Esophagus muscularis mucosa (tissue), 4 donors: ENCODE measurements at regions not wholly inside any gene's neighbourhood (a gene's known extent, or its start where the extent isn't known, plus 50 kb on each side); places are given as distances from the start of the nearest gene placed in this dataset.

ENCODE experiments used
- DNase-seq: peaks from one replicate; pipeline ENCODE4 v3.0.0-alpha.2; 2017; ENCODE audit errors: extremely low spot score
- H3K27ac ChIP-seq, 4 donors: fragments of 200-600 bp; sonication (generic); replicated peaks in 1 of 4; 1 replicate in 3 of 4; 2 replicates in 1 of 4; pipeline ENCODE4 v1.5.1; 2016 to 2019; ENCODE audit warnings: mild to moderate bottlenecking in 1 of 4
- H3K27me3 ChIP-seq, 4 donors: fragments of 200-600 bp; sonication (generic); one replicate each; pipeline versions ENCODE4 v1.5.1 to v1.6.0; 2016 to 2019
- H3K36me3 ChIP-seq, 4 donors: fragments of 200-600 bp; sonication (generic); one replicate each; pipeline ENCODE4 v1.5.1; 2016 to 2019
- H3K4me1 ChIP-seq, 4 donors: fragments of 200-600 bp; sonication (generic); one replicate each; pipeline ENCODE4 v1.5.1; 2016 to 2019
- H3K4me3 ChIP-seq, 4 donors: fragments of 200-600 bp; sonication (generic); 1 replicate in 2 of 4; 2 replicates in 2 of 4; pipeline ENCODE4 v1.5.1; 2016 to 2019; ENCODE audit warnings: mild to moderate bottlenecking in 4 of 4, moderate library complexity in 1 of 4
- H3K9me3 ChIP-seq, 4 donors: fragments of 200-600 bp; sonication (generic); 1 replicate in 3 of 4; 2 replicates in 1 of 4; pipeline ENCODE4 v1.5.1; 2016 to 2019
- EP300 ChIP-seq: sonication (generic); formaldehyde crosslinking; IDR thresholded peaks from one replicate; pipeline ENCODE4 v1.6.1; 2017; ENCODE audit warnings: antibody characterized with exemption
- POLR2A ChIP-seq: fragments of 450-650 bp; IDR thresholded peaks from one replicate; pipeline ENCODE4 v1.6.1; 2017; ENCODE audit warnings: antibody characterized with exemption, moderate library complexity, mild to moderate bottlenecking, low read depth
- POLR2AphosphoS5 ChIP-seq, 2 donors: sonication (generic); formaldehyde crosslinking; IDR thresholded peaks; one replicate each; pipeline ENCODE4 v1.6.1; 2017; ENCODE audit warnings: antibody characterized with exemption in 2 of 2
- WGBS: methylation state at CpG from one replicate; pipeline ENCODE4 v1.1.5; 2018; 5-methylcytosine and 5-hydroxymethylcytosine counted together
- intact Hi-C: fragments of 100-400 bp; cut with DNase I; formaldehyde crosslinking; loops from one replicate; pipeline ENCODE4 v1.15.1; 2023
- TF ChIP-seq, protein P1 (sequence below), 3 experiments: fragments of 200-600 bp in 2 of 3; fragments of 450-650 bp in 1 of 3; sonication (generic) in 2 of 3; IDR thresholded peaks; one replicate each; pipeline ENCODE4 v1.5.1; 2017 to 2019; ENCODE audit warnings: antibody characterized with exemption in 3 of 3, mild to moderate bottlenecking in 2 of 3, moderate library complexity in 1 of 3

DNA sequence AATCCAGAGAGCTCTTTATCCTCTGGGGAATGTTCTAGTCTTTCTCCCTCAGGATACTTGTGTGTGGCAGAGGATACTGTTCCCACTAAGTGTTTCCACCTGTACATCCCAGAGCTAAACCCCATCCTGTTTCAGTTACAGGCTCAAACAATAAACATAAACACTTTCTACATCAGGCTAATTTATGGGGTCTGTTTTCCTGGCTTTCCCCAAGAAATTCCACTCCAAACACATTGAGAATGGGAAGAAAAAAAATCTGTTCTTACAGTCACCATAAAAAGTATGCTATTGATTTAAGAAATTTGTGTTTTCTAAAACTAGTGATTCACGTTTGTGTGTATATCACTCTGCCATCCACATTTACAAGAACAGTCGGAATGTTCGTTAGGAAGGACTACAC, 293.9 kb upstream of the FOXQ1 start:
- 88% methylated on average over 3 of the region's 3 CpGs for WGBS
- Histone ChIP-seq H3K27me3 (no peaks in the 10 kb centered on the region), H3K4me3 (no peak overlapping the region), H3K27ac (no peak overlapping the region), H3K4me1 (no peaks in the 10 kb centered on the region), H3K36me3 (no peaks in the 10 kb centered on the region), H3K9me3 (no peaks in the 10 kb centered on the region)
- intact Hi-C loops: no loop called here
- DNase-seq: no peak
- TF ChIP-seq EP300 (no peak), POLR2AphosphoS5 (IDR thresholded peaks at IDR 0.05) (no peak)

DNA sequence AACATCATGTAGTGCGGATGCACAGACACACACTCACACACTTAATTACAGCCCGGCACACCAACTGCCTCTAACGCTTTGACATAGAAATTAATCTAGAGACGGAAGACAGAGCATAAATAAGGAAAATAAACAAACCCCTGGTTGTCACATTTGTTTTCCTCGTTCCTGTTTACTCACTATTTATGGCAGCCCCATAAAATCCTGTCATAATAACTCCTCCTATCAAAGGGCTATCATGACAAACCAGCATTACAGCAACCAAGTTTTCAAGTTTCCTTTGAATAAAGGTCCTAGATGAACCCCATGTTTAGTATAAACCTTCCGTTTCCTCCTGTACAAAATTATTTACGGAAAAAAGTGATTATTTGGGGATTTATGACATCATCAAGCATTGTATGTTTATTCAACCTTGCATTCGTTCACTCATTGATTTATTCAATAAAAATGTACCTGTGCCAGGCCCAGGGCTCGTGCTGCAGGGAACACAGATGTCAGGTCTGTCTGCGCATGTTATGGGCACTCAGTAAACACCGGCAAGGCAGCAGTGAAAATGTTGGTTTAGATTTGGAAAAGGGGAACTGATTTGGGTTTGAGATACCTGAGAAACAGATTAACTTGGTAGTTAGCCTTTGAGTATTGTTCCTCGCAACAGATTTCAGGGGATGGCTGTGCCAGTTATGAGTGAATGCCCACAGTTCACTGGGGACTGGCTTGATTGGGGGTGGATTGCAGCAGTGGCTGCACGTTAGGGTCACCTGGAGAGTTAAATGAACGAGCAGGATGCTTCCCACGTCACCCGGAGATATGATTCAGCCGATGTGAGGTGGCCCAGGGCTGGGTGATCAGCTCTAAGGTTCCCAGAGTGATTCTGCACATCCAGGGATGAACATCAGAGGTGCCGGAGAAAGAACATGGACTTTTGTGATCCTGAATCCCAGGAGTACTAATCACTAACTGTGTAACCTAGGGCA, 295.3 kb upstream of the FOXQ1 start:
- H3K4me3 ChIP-seq: no peak overlapping the region
- no peak for DNase-seq
- H3K27me3 ChIP-seq: no peaks in the 10 kb centered on the region
- H3K36me3 ChIP-seq: no peaks in the 10 kb centered on the region
- H3K27ac ChIP-seq: no peak overlapping the region
- no peak for TF ChIP-seq EP300
- TF ChIP-seq, protein P1, sequence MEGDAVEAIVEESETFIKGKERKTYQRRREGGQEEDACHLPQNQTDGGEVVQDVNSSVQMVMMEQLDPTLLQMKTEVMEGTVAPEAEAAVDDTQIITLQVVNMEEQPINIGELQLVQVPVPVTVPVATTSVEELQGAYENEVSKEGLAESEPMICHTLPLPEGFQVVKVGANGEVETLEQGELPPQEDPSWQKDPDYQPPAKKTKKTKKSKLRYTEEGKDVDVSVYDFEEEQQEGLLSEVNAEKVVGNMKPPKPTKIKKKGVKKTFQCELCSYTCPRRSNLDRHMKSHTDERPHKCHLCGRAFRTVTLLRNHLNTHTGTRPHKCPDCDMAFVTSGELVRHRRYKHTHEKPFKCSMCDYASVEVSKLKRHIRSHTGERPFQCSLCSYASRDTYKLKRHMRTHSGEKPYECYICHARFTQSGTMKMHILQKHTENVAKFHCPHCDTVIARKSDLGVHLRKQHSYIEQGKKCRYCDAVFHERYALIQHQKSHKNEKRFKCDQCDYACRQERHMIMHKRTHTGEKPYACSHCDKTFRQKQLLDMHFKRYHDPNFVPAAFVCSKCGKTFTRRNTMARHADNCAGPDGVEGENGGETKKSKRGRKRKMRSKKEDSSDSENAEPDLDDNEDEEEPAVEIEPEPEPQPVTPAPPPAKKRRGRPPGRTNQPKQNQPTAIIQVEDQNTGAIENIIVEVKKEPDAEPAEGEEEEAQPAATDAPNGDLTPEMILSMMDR (IDR thresholded peaks at IDR 0.05): no peak
- TF ChIP-seq POLR2A: no peak
- no peak for TF ChIP-seq POLR2AphosphoS5 (IDR thresholded peaks at IDR 0.05)
- H3K9me3 ChIP-seq: no peaks in the 10 kb centered on the region
- intact Hi-C loops: no loop called here
- no peaks in the 10 kb centered on the region for H3K4me1 ChIP-seq
- 78% methylated on average over 18 of the region's 18 CpGs for WGBS

GRCh38 chr6:1015825-1016224, 296.1 kb upstream of the FOXQ1 start:
- H3K27me3 ChIP-seq: no peaks in the 10 kb centered on the region
- intact Hi-C loops: no loop called here
- H3K4me1 ChIP-seq: no peaks in the 10 kb centered on the region
- TF ChIP-seq, protein P1 (IDR thresholded peaks at IDR 0.05): peak in 1 of 3 experiments; percentile 8
- no peak for TF ChIP-seq POLR2A
- no peak overlapping the region for H3K4me3 ChIP-seq
- H3K36me3 ChIP-seq: no peaks in the 10 kb centered on the region
- H3K9me3 ChIP-seq: no peaks in the 10 kb centered on the region
- H3K27ac ChIP-seq: no peak overlapping the region
- DNase-seq: no peak

GRCh38 chr6:1014431-1014807, 297.5 kb upstream of the FOXQ1 start:
- no peaks in the 10 kb centered on the region for H3K9me3 ChIP-seq
- no peak overlapping the region for H3K4me3 ChIP-seq
- H3K27ac ChIP-seq: no peak overlapping the region
- no peaks in the 10 kb centered on the region for H3K36me3 ChIP-seq
- H3K27me3 ChIP-seq: no peaks in the 10 kb centered on the region
- no peaks in the 10 kb centered on the region for H3K4me1 ChIP-seq
- no peak for DNase-seq
- intact Hi-C loops: no loop called here
- TF ChIP-seq, protein P1 (IDR thresholded peaks at IDR 0.05): no peak
- TF ChIP-seq EP300 (no peak), POLR2A (no peak), POLR2AphosphoS5 (IDR thresholded peaks at IDR 0.05) (no peak)
- WGBS: 48% methylated on average over 2 of the region's 2 CpGs

DNA sequence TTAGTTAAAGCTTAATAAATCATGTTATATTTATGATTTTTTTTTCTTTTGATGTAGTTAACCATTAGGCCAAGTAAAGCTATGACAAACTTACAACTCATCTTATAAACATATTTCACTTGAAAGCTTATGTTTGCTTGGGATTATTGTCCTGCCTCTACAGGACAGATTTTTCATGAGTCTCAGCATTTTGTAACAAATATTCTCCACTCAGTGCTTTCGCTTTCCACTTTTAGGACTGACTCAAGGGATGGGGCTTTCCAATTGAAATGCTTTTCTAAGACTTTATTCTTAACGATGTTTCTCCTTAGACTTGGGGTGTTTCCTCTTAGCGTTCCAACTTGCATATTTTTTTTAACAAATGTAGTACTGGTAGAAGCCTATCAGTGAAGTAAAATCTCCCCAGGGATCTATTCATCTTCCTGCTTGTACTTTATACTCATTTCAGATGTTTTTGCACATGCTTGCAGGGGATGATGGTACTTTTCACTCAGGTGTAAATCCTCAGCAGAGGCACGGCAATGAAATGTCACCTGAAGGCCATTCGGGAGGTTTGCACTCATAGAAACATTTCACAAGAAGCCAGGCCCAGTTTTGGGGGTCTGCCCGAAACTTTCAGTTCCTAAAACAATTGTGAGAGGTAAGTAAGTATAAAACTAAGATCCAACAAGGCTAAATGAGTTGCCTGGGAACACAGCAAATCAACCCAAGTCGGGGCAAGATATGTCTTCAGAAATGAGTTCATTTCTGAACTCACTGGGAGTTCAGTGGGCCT, 298.1 kb upstream of the FOXQ1 start:
- intact Hi-C loops: no loop called here
- no peaks in the 10 kb centered on the region for H3K4me1 ChIP-seq
- WGBS: 72% methylated on average over 7 of the region's 7 CpGs
- H3K27me3 ChIP-seq: no peaks in the 10 kb centered on the region
- no peak for DNase-seq
- TF ChIP-seq, protein P1 (IDR thresholded peaks at IDR 0.05): no peak
- no peak for TF ChIP-seq POLR2A
- H3K9me3 ChIP-seq: no peaks in the 10 kb centered on the region
- H3K27ac ChIP-seq: no peak overlapping the region
- H3K4me3 ChIP-seq: no peak overlapping the region
- H3K36me3 ChIP-seq: no peaks in the 10 kb centered on the region
